CD4-positive, alpha-beta memory T cell (primary cell): ENCODE measurements at regions not wholly inside any gene's neighbourhood (a gene's known extent, or its start where the extent isn't known, plus 50 kb on each side); places are given as distances from the start of the nearest gene placed in this dataset.

ENCODE experiments used
- CTCF ChIA-PET: fragments of 350-600 bp; sonication (Branson Sonifier 250); formaldehyde crosslinking; loops from one replicate; lab custom pipeline; 2021; ENCODE audit warnings: inconsistent platforms; ENCODE audit not compliant: partially characterized antibody; lab: Charles Lee
- POLR2A ChIA-PET: fragments of 350-600 bp; sonication (Branson Sonifier 250); formaldehyde crosslinking; loops from one replicate; lab custom pipeline; 2021; ENCODE audit not compliant: partially characterized antibody; lab: Charles Lee
- DNase-seq, 5 donors: peaks; one replicate each; pipeline versions ENCODE4 v3.0.0 to v3.0.0-alpha.2; 2020 to 2022; ENCODE audit warnings: mixed read lengths in 1 of 5
- H3K27ac ChIP-seq: one replicate; pipeline ENCODE4 v1.7.0; 2013; ENCODE audit warnings: low read depth, low read length
- H3K27me3 ChIP-seq: 2 replicates; pipeline ENCODE4 v1.7.0; 2013; ENCODE audit warnings: mild to moderate bottlenecking, low read length, moderate library complexity; ENCODE audit not compliant: insufficient read depth
- H3K36me3 ChIP-seq: 2 replicates; pipeline ENCODE4 v1.7.0; 2013; ENCODE audit warnings: mild to moderate bottlenecking, low read length, moderate library complexity; ENCODE audit not compliant: insufficient read depth
- H3K4me1 ChIP-seq: 2 replicates; pipeline ENCODE4 v1.7.0; 2013; ENCODE audit warnings: mild to moderate bottlenecking, low read length, moderate library complexity; ENCODE audit not compliant: insufficient read depth
- H3K4me3 ChIP-seq, 2 donors: one replicate each; pipeline ENCODE4 v1.7.0; 2013; ENCODE audit warnings: low read length in 2 of 2, mild to moderate bottlenecking in 1 of 2
- H3K9me3 ChIP-seq, 2 donors: one replicate each; pipeline ENCODE4 v1.7.0; 2013; ENCODE audit warnings: low read length in 2 of 2, control low read depth in 1 of 2; ENCODE audit not compliant: control insufficient read depth in 1 of 2
- H3K27ac Mint-ChIP-seq, 7 donors: one replicate each; pipeline ENCODE4 v1.8.0; 2020 to 2021; ENCODE audit warnings: mixed read lengths in 7 of 7, mild to moderate bottlenecking in 6 of 7, inconsistent platforms in 3 of 7, moderate library complexity in 3 of 7
- H3K27me3 Mint-ChIP-seq, 2 donors: one replicate each; pipeline ENCODE4 v1.8.0; 2020 to 2021; ENCODE audit warnings: mixed read lengths in 2 of 2
- H3K36me3 Mint-ChIP-seq, 2 donors: one replicate each; pipeline ENCODE4 v1.8.0; 2020 to 2021; ENCODE audit warnings: mixed read lengths in 2 of 2, inconsistent platforms in 1 of 2, mild to moderate bottlenecking in 1 of 2
- H3K4me1 Mint-ChIP-seq, 4 donors: one replicate each; pipeline ENCODE4 v1.8.0; 2020 to 2021; ENCODE audit warnings: mixed read lengths in 4 of 4, mild to moderate bottlenecking in 1 of 4
- H3K4me3 Mint-ChIP-seq, 8 donors: one replicate each; pipeline ENCODE4 v1.8.0; 2020 to 2021; ENCODE audit warnings: mixed read lengths in 8 of 8, mild to moderate bottlenecking in 7 of 8, moderate library complexity in 6 of 8, inconsistent platforms in 3 of 8
- H3K9me3 Mint-ChIP-seq, 8 donors: one replicate each; pipeline ENCODE4 v1.8.0; 2020 to 2021; ENCODE audit warnings: mixed read lengths in 8 of 8, mild to moderate bottlenecking in 5 of 8, inconsistent platforms in 3 of 8, moderate library complexity in 1 of 8
- intact Hi-C: fragments of 100-400 bp; cut with micrococcal nuclease; formaldehyde crosslinking; loops from one replicate; pipeline ENCODE4 v1.15.1; 2023

DNA sequence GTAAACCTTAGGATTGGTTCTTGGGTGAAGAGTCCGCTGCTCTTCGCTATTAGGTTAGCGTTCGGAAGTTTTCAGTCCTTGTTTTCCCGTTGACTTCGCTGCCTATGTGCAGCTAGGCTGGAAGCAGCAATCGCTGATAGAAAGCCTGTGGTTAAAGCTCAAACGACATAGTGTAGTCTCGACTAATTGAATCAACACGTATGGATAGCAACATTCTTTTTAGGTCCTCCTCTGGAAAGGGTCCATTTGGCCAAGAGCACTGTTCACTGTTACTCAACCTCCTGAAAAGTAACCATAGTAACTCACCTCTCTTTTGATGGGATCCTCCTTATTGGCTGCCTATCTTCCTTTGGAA, 355.5 kb downstream of the SNAPC1 start:
- no peak for DNase-seq
- H3K27ac ChIP-seq = no peak overlapping the region
- peaks cover 3 to 13% (median 8%) of the 10 kb centered on the region in 4 donors for H3K4me1 Mint-ChIP-seq
- intact Hi-C loops = no loop called here
- H3K4me3 ChIP-seq = peak overlapping the region in 1 of 2 donors; percentile 21
- H3K4me3 Mint-ChIP-seq = peak overlapping the region; percentile 42 to 71 (median 61)
- peaks cover 8% of the 10 kb centered on the region for H3K4me1 ChIP-seq
- H3K27ac Mint-ChIP-seq = no peak overlapping the region
- H3K9me3 Mint-ChIP-seq = peaks cover 0 to 1% (median 0%) of the 10 kb centered on the region in 8 donors
- CTCF ChIA-PET = interaction anchor here (2.0 kb wide), 1 partner anchor 9 kb away, joined by 8 read pairs; no protein-coding TSS in a partner anchor
- POLR2A ChIA-PET = no interaction called here
- no peaks in the 10 kb centered on the region for H3K9me3 ChIP-seq
- H3K27me3 ChIP-seq = peaks cover 18% of the 10 kb centered on the region
- H3K27me3 Mint-ChIP-seq = peaks cover 50 to 62% of the 10 kb centered on the region in 2 donors
- H3K36me3 Mint-ChIP-seq = no peaks in the 10 kb centered on the region
- no peaks in the 10 kb centered on the region for H3K36me3 ChIP-seq

DNA sequence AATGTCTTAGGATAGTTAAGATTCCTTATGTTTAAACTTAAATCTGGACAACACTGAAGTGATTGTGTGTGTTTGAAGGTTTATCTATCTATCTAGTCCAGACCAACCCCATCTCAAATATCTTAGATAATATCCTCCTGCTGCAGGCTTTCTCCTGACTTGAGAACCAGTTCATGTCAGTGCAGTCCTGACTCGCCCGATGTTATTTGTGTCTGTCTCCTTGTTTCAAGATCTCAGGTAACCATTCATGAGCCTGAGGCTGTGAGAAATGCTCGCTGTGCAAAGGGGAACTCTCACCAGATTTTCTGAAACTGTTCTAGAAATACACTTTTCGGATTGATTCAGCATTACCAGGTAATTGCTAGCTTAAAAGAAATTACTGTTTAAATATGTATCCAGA, 356.2 kb downstream of the SNAPC1 start:
- Histone ChIP-seq H3K9me3 (no peaks in the 10 kb centered on the region), H3K27ac (no peak overlapping the region), H3K27me3 (peaks cover 18% of the 10 kb centered on the region), H3K4me1 (peaks cover 8% of the 10 kb centered on the region), H3K4me3 (no peak overlapping the region), H3K36me3 (no peaks in the 10 kb centered on the region)
- Mint-ChIP-seq H3K27ac (no peak overlapping the region), H3K4me1 (peaks cover 3 to 13% (median 8%) of the 10 kb centered on the region in 4 donors), H3K9me3 (peaks cover 0 to 1% (median 0%) of the 10 kb centered on the region in 8 donors), H3K36me3 (no peaks in the 10 kb centered on the region), H3K4me3 (peak overlapping the region in 1 of 8 donors; percentile 47), H3K27me3 (peaks cover 48 to 61% of the 10 kb centered on the region in 2 donors)
- ChIA-PET POLR2A (no interaction called here), CTCF (interaction anchor here (2.0 kb wide), 1 partner anchor 8 kb away, joined by 8 read pairs; no protein-coding TSS in a partner anchor)
- intact Hi-C loops = no loop called here
- DNase-seq = no peak

DNA sequence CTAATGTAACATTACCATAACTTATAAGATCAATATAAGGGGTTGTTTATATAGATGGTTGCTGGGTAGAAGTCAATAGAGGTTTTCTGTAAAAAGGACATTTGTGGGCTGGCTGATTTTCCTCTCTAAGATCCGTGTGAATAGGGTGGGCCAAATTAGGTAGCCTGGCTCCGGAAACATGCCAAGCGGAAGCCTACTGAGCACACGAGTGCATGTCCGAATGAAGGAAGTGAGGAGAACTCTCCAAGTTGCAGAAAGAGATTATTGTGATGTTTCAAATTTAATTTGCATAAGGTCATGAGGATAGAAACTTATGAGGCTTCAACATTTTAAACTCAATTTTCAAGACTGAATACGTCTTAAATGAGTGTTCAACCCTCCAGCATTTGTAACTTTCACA, 356.7 kb downstream of the SNAPC1 start:
- no peak overlapping the region for H3K4me3 ChIP-seq
- CTCF ChIA-PET = interaction anchor here (2.0 kb wide), 1 partner anchor 8 kb away, joined by 8 read pairs; no protein-coding TSS in a partner anchor

DNA sequence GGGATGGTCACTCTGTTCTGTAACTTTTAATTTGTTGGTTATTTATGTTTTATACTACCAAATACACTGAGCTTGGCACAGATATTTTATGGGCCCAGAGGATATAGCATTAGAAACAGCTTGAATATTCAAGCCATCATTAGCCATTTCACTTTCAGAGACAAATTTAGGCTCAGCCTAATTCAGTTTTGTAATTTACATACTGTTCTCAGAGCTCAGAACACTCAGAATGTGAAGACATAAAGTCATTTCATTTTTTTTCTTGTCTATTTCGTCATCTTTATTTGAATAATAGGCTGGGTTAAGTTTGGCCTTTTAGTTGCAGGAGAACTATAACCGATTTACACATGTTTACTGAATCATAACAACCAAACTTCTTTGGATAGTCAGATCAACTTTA, 361.7 kb downstream of the SNAPC1 start:
- Mint-ChIP-seq H3K27ac (no peak overlapping the region), H3K4me1 (no peaks in the 10 kb centered on the region), H3K4me3 (no peak overlapping the region), H3K36me3 (no peaks in the 10 kb centered on the region), H3K27me3 (peaks cover 27 to 33% of the 10 kb centered on the region in 2 donors), H3K9me3 (no peaks in the 10 kb centered on the region)
- Histone ChIP-seq H3K27me3 (peaks cover 7% of the 10 kb centered on the region), H3K4me3 (no peak overlapping the region), H3K36me3 (no peaks in the 10 kb centered on the region), H3K9me3 (no peaks in the 10 kb centered on the region), H3K27ac (no peak overlapping the region), H3K4me1 (no peaks in the 10 kb centered on the region)
- DNase-seq = no peak
- ChIA-PET CTCF (interaction anchor here (1.1 kb wide), 1 partner anchor 228 kb away, joined by 5 read pairs; no protein-coding TSS in a partner anchor), POLR2A (no interaction called here)
- intact Hi-C loops = loop anchor here (10.0 kb wide), 1 partner anchor 1499 kb away; no protein-coding TSS in a partner anchor

More for the DNA sequence above, 356.7 kb downstream of the SNAPC1 start:
- Histone ChIP-seq H3K27me3 (peaks cover 18% of the 10 kb centered on the region), H3K36me3 (no peaks in the 10 kb centered on the region), H3K9me3 (no peaks in the 10 kb centered on the region), H3K27ac (no peak overlapping the region), H3K4me1 (peaks cover 8% of the 10 kb centered on the region)
- Mint-ChIP-seq H3K4me1 (peaks cover 3 to 13% (median 8%) of the 10 kb centered on the region in 4 donors), H3K36me3 (no peaks in the 10 kb centered on the region), H3K27me3 (peaks cover 50 to 61% of the 10 kb centered on the region in 2 donors), H3K9me3 (peaks cover 0 to 1% (median 0%) of the 10 kb centered on the region in 8 donors), H3K4me3 (no peak overlapping the region), H3K27ac (no peak overlapping the region)
- POLR2A ChIA-PET = no interaction called here
- no peak for DNase-seq
- intact Hi-C loops = no loop called here

DNA sequence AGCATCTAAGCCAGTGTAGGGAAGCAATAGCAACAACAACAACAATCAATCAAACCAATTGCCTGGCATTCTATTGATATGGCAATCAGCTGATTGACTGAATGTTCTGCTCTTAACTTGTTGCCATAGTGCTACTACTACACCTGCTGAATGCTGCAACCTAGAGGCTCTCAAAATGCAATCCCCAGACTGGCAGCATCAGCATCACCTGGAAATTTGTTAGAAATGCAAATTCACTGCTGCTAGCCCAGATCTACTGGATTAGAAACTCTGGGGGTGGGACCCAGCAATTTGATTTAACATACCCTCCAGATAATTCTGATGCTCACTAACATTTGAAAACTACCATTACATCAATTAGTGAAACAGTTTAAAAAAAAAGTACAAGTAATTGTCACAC, 363.6 kb downstream of the SNAPC1 start:
- H3K9me3 ChIP-seq = no peaks in the 10 kb centered on the region
- peaks cover 23 to 31% of the 10 kb centered on the region in 2 donors for H3K27me3 Mint-ChIP-seq
- no peak for DNase-seq
- CTCF ChIA-PET = interaction anchor here (0.6 to 2.5 kb wide), 9 partner anchors 10 to 265 kb away, joined by 3 to 8 read pairs (median 3); no protein-coding TSS in a partner anchor
- H3K27me3 ChIP-seq = peaks cover 7% of the 10 kb centered on the region
- no peaks in the 10 kb centered on the region for H3K36me3 Mint-ChIP-seq
- intact Hi-C loops = loop anchor here (10.0 kb wide), 1 partner anchor 1501 kb away; no protein-coding TSS in a partner anchor
- H3K4me3 Mint-ChIP-seq = no peak overlapping the region
- H3K36me3 ChIP-seq = no peaks in the 10 kb centered on the region
- H3K9me3 Mint-ChIP-seq = no peaks in the 10 kb centered on the region
- no peak overlapping the region for H3K27ac ChIP-seq
- no peaks in the 10 kb centered on the region for H3K4me1 Mint-ChIP-seq
- no peak overlapping the region for H3K4me3 ChIP-seq
- H3K27ac Mint-ChIP-seq = no peak overlapping the region
- POLR2A ChIA-PET = no interaction called here
- H3K4me1 ChIP-seq = no peaks in the 10 kb centered on the region

DNA sequence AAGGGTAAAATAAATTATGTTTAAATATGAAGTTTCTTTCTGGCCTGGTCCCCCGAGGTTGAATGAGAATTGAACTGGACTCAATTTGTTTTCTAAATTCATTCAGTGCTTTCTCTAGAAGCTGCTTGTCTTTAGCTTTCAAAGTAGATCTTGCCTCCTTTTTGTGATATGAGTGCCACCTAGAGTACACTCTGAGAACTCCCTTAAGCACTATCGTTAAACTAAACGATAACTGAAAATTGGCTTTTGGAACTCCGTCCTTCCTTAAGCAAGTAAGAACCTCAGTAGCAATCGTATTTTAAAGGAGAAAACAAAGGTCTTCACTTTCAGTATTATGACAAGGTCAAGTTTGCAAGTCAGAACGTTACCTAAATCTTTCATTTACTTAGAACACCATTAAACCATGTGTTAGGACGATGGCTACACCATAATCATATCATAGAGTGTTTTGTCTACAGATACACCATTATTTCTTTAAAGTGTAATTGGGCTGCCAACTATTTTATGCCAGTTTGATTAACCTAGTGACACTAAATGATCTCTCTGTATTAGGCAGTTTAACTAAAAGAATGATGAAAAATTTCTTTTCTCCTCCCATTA, 364.8 kb downstream of the SNAPC1 start:
- Mint-ChIP-seq H3K9me3 (no peaks in the 10 kb centered on the region), H3K4me1 (no peaks in the 10 kb centered on the region), H3K27me3 (peaks cover 21 to 22% of the 10 kb centered on the region in 2 donors)

DNA sequence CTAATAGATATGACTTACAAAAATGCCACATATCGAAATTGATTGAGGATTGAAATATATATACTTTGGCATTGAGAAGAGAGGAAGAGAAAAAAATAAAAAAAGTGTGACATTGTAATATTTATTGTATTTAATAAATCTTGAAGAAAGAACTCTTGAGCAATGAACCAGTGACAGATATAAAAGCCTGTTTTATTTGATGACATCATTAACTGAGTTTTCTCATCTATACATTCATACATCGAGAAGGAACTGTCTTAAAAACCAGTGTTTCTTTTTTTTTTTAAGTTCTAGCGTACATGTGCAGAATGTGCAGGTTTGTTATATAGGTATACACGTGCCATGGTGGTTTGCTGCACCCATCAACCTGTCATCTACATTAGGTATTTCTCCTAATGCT, 368.2 kb downstream of the SNAPC1 start:
- H3K9me3 Mint-ChIP-seq = no peaks in the 10 kb centered on the region
- H3K27me3 ChIP-seq = no peaks in the 10 kb centered on the region
- H3K27ac ChIP-seq = no peak overlapping the region
- intact Hi-C loops = no loop called here
- ChIA-PET CTCF (no interaction called here), POLR2A (no interaction called here)
- H3K9me3 ChIP-seq = no peaks in the 10 kb centered on the region
- no peak overlapping the region for H3K4me3 Mint-ChIP-seq
- no peak for DNase-seq
- H3K36me3 Mint-ChIP-seq = no peaks in the 10 kb centered on the region
- H3K4me3 ChIP-seq = no peak overlapping the region
- H3K27ac Mint-ChIP-seq = no peak overlapping the region
- no peaks in the 10 kb centered on the region for H3K4me1 Mint-ChIP-seq
- no peaks in the 10 kb centered on the region for H3K4me1 ChIP-seq
- H3K27me3 Mint-ChIP-seq = peaks cover 19% of the 10 kb centered on the region in 2 donors
- H3K36me3 ChIP-seq = no peaks in the 10 kb centered on the region

More for the DNA sequence above, 364.8 kb downstream of the SNAPC1 start:
- ChIA-PET POLR2A (interaction anchor here (0.7 kb wide), 1 partner anchor 1449 kb away, joined by 3 read pairs; no protein-coding TSS in a partner anchor), CTCF (interaction anchor here (0.7 to 2.5 kb wide), 17 partner anchors 9 to 831 kb away, joined by 3 to 8 read pairs (median 4); no protein-coding TSS in a partner anchor)
- H3K27ac Mint-ChIP-seq = no peak overlapping the region
- H3K36me3 Mint-ChIP-seq = no peaks in the 10 kb centered on the region
- intact Hi-C loops = loop anchor here (1.0 to 10.0 kb wide), 4 partner anchors 233 to 1502 kb away; no protein-coding TSS in a partner anchor
- no peak overlapping the region for H3K4me3 Mint-ChIP-seq
- H3K9me3 ChIP-seq = no peaks in the 10 kb centered on the region
- no peaks in the 10 kb centered on the region for H3K4me1 ChIP-seq
- no peaks in the 10 kb centered on the region for H3K36me3 ChIP-seq
- H3K27ac ChIP-seq = no peak overlapping the region
- no peak overlapping the region for H3K4me3 ChIP-seq
- peak in 4 of 5 donors; percentile 16 to 34 (median 30) for DNase-seq
- H3K27me3 ChIP-seq = peaks cover 7% of the 10 kb centered on the region
